CD14-positive monocyte (primary cell): ENCODE measurements at regions not wholly inside any gene's neighbourhood (a gene's known extent, or its start where the extent isn't known, plus 50 kb on each side); places are given as distances from the start of the nearest gene placed in this dataset.

Experiments
- DNase-seq, 3 donors: peaks; one replicate each; pipeline ENCODE4 v3.0.0-alpha.2; 2011 to 2022
- H2AFZ ChIP-seq: 2 replicates; pipeline ENCODE4 v1.6.0; 2012; ENCODE audit warnings: mild to moderate bottlenecking, low read depth, low read length, inconsistent platforms; ENCODE audit not compliant: insufficient read depth, poor library complexity, severe bottlenecking
- H3K27ac ChIP-seq, 2 donors: 1 replicate in 1 of 2; 2 replicates in 1 of 2; pipeline ENCODE4 v1.5.1; 2012 to 2013; ENCODE audit warnings: low read length in 2 of 2, control low read depth in 1 of 2, inconsistent platforms in 1 of 2, low read depth in 1 of 2, mild to moderate bottlenecking in 1 of 2
- H3K27me3 ChIP-seq, 2 donors: one replicate each; pipeline versions ENCODE4 v1.6.0 to v1.6.1; 2011 to 2013; ENCODE audit warnings: low read length in 2 of 2; ENCODE audit not compliant: control insufficient read depth in 2 of 2, insufficient read depth in 2 of 2
- H3K36me3 ChIP-seq, 2 donors: replicated peaks in 1 of 2; 1 replicate in 1 of 2; 2 replicates in 1 of 2; pipeline versions ENCODE4 v1.5.1 to v1.6.1; 2012 to 2013; ENCODE audit warnings: low read length in 2 of 2, control low read depth in 1 of 2, inconsistent platforms in 1 of 2, mild to moderate bottlenecking in 1 of 2; ENCODE audit not compliant: insufficient read depth in 2 of 2, control insufficient read depth in 1 of 2
- H3K4me1 ChIP-seq, 2 donors: 1 replicate in 1 of 2; 2 replicates in 1 of 2; pipeline versions ENCODE4 v1.5.1 to v1.6.1; 2012 to 2013; ENCODE audit warnings: low read length in 2 of 2, control low read depth in 1 of 2, inconsistent platforms in 1 of 2, mild to moderate bottlenecking in 1 of 2, moderate library complexity in 1 of 2; ENCODE audit not compliant: insufficient read depth in 2 of 2, control insufficient read depth in 1 of 2
- H3K4me2 ChIP-seq: replicated peaks from 2 replicates; pipeline ENCODE3; 2012; ENCODE audit warnings: low read length, moderate library complexity, mild to moderate bottlenecking; ENCODE audit not compliant: poor library complexity, severe bottlenecking; ENCODE audit errors: extremely low read depth
- H3K4me3 ChIP-seq, 3 experiments: fragments of 200-600 bp in 1 of 3; sonication (generic) in 1 of 3; replicated peaks in 1 of 3; 1 replicate in 2 of 3; 2 replicates in 1 of 3; pipeline ENCODE4 v1.5.1; 2011 to 2013; ENCODE audit warnings: low read length in 3 of 3, mild to moderate bottlenecking in 3 of 3, control low read depth in 2 of 3, low read depth in 2 of 3, inconsistent platforms in 1 of 3, moderate library complexity in 1 of 3
- H3K79me2 ChIP-seq: 2 replicates; pipeline ENCODE4 v1.6.0; 2012; ENCODE audit warnings: mild to moderate bottlenecking, control low read depth, inconsistent platforms, low read length, moderate library complexity; ENCODE audit not compliant: insufficient read depth
- H3K9ac ChIP-seq: 2 replicates; pipeline ENCODE4 v1.6.0; 2017; ENCODE audit warnings: low read length, mild to moderate bottlenecking; ENCODE audit not compliant: insufficient read depth, poor library complexity, severe bottlenecking
- H3K9me3 ChIP-seq, 2 donors: replicated peaks in 1 of 2; 1 replicate in 1 of 2; 2 replicates in 1 of 2; pipeline versions ENCODE4 v1.5.1 to v1.6.1; 2012 to 2013; ENCODE audit warnings: low read length in 2 of 2, control low read depth in 1 of 2; ENCODE audit not compliant: control insufficient read depth in 1 of 2, insufficient read depth in 1 of 2
- H4K20me1 ChIP-seq: 2 replicates; pipeline ENCODE4 v1.6.0; 2012; ENCODE audit warnings: mild to moderate bottlenecking, low read length, control low read depth, moderate library complexity; ENCODE audit not compliant: insufficient read depth
- H3K27ac Mint-ChIP-seq, 7 donors: one replicate each; pipeline ENCODE4 v1.8.0; 2020; ENCODE audit warnings: mild to moderate bottlenecking in 7 of 7, mixed read lengths in 7 of 7, moderate library complexity in 6 of 7, inconsistent platforms in 2 of 7
- H3K27me3 Mint-ChIP-seq, 3 donors: one replicate each; pipeline ENCODE4 v1.8.0; 2021 to 2022; ENCODE audit warnings: low read depth in 3 of 3, mild to moderate bottlenecking in 3 of 3, mixed read lengths in 3 of 3, moderate library complexity in 3 of 3, inconsistent platforms in 1 of 3
- H3K36me3 Mint-ChIP-seq, 2 donors: one replicate each; pipeline ENCODE4 v1.8.0; 2020; ENCODE audit warnings: mixed read lengths in 2 of 2, inconsistent platforms in 1 of 2, mild to moderate bottlenecking in 1 of 2
- H3K4me1 Mint-ChIP-seq: one replicate; pipeline ENCODE4 v1.8.0; 2020; ENCODE audit warnings: mild to moderate bottlenecking, mixed read lengths
- H3K4me3 Mint-ChIP-seq, 2 donors: one replicate each; pipeline ENCODE4 v1.8.0; 2020; ENCODE audit warnings: mild to moderate bottlenecking in 2 of 2, mixed read lengths in 2 of 2, moderate library complexity in 1 of 2
- H3K9me3 Mint-ChIP-seq, 7 donors: one replicate each; pipeline ENCODE4 v1.8.0; 2020 to 2022; ENCODE audit warnings: mixed read lengths in 7 of 7, mild to moderate bottlenecking in 6 of 7, moderate library complexity in 6 of 7, inconsistent platforms in 2 of 7
- CTCF ChIP-seq: fragments of 200-600 bp; IDR thresholded peaks from one replicate; pipeline ENCODE4 v1.8.0; 2022; ENCODE audit warnings: antibody characterized with exemption, mild to moderate bottlenecking
- WGBS: methylation state at CpG from one replicate; pipeline ENCODE4 v1.1.5; 2013; ENCODE audit warnings: missing lambda C conversion rate; ENCODE audit not compliant: insufficient coverage; 5-methylcytosine and 5-hydroxymethylcytosine counted together
- intact Hi-C, 2 donors: fragments of 100-400 bp; cut with micrococcal nuclease; formaldehyde crosslinking; loops; one replicate each; pipeline versions ENCODE4 v1.15.0 to v1.15.1; 2023

GRCh38 chr7:18400275-18400674 is 95.3 kb upstream of the HDAC9 start:
- Mint-ChIP-seq H3K27ac (peak overlapping the region in 5 of 7 donors; percentile 1 to 76 (median 18)), H3K27me3 (no peaks in the 10 kb centered on the region), H3K4me3 (no peak overlapping the region), H3K9me3 (peaks cover 0 to 1% (median 0%) of the 10 kb centered on the region in 7 donors), H3K36me3 (peaks cover 14 to 18% of the 10 kb centered on the region in 2 donors), H3K4me1 (peaks cover 44% of the 10 kb centered on the region)
- no peak for DNase-seq
- TF ChIP-seq CTCF, result no peak
- Histone ChIP-seq H3K9ac (no peak overlapping the region), H3K9me3 (no peaks in the 10 kb centered on the region), H3K27ac (peak overlapping the region in 1 of 2 donors; percentile 76), H3K36me3 (peaks cover 0 to 5% of the 10 kb centered on the region in 2 donors), H4K20me1 (peaks cover 76% of the 10 kb centered on the region), H3K4me1 (peaks cover 32 to 43% of the 10 kb centered on the region in 2 donors), H3K4me3 (no peak overlapping the region), H3K4me2 (no peak overlapping the region), H3K27me3 (no peaks in the 10 kb centered on the region), H3K79me2 (peaks cover 72% of the 10 kb centered on the region), H2AFZ (no peak overlapping the region)
- WGBS, result no CpG with 5 or more reads among the region's 2 CpGs
- intact Hi-C loops, result no loop called here

GRCh38 chr7:18400726-18401125 is 94.8 kb upstream of the HDAC9 start:
- H3K4me2 ChIP-seq, result no peak overlapping the region
- Mint-ChIP-seq H3K9me3 (peaks cover 0 to 1% (median 0%) of the 10 kb centered on the region in 7 donors), H3K4me3 (no peak overlapping the region), H3K36me3 (peaks cover 14 to 18% of the 10 kb centered on the region in 2 donors), H3K27me3 (no peaks in the 10 kb centered on the region), H3K4me1 (peaks cover 48% of the 10 kb centered on the region), H3K27ac (peak overlapping the region in 4 of 7 donors; percentile 8 to 76 (median 32))
- intact Hi-C loops, result no loop called here
- peak overlapping the region in 1 of 2 donors; percentile 76 for H3K27ac ChIP-seq
- no peaks in the 10 kb centered on the region for H3K9me3 ChIP-seq
- no peak for DNase-seq
- H3K4me3 ChIP-seq, result no peak overlapping the region
- no peak for TF ChIP-seq CTCF
- peaks cover 0 to 5% of the 10 kb centered on the region in 2 donors for H3K36me3 ChIP-seq
- no peak overlapping the region for H3K9ac ChIP-seq
- peaks cover 34 to 48% of the 10 kb centered on the region in 2 donors for H3K4me1 ChIP-seq
- H3K27me3 ChIP-seq, result no peaks in the 10 kb centered on the region
- 0% methylated on average over 1 of the region's 3 CpGs for WGBS
- H2AFZ ChIP-seq, result no peak overlapping the region
- H4K20me1 ChIP-seq, result peaks cover 78% of the 10 kb centered on the region
- H3K79me2 ChIP-seq, result peaks cover 71% of the 10 kb centered on the region
